Stimulated activated CD4-positive, alpha-beta T cell treated with anti-CD3 and anti-CD28 coated beads, Interleukin-4, amount 100 ng/mL, for 4 hours (primary cell): ENCODE measurements at regions not wholly inside any gene's neighbourhood (a gene's known extent, or its start where the extent isn't known, plus 50 kb on each side); places are given as distances from the start of the nearest gene placed in this dataset.

Experiments used
- DNase-seq, 2 experiments: peaks; one replicate each; pipeline ENCODE4 v3.0.0-alpha.2; 2020

- DNase-seq = no peak
These were observed 108.6 kb upstream of the DYRK2 start for GRCh38 chr12:67539946-67540345.

- DNase-seq = no peak
These were observed 107.5 kb upstream of the DYRK2 start for GRCh38 chr12:67540920-67541624.

- no peak for DNase-seq
These were observed 106.9 kb upstream of the DYRK2 start for GRCh38 chr12:67541625-67541991.

- DNase-seq = no peak
These were observed 105.3 kb upstream of the DYRK2 start for GRCh38 chr12:67543021-67543770.

GRCh38 chr12:67545298-67545697 lies 103.2 kb upstream of the DYRK2 start:
- no peak for DNase-seq

GRCh38 chr12:67546746-67547145 lies 101.8 kb upstream of the DYRK2 start:
- no peak for DNase-seq

- DNase-seq = peak in 1 of 2 experiments; percentile 3
These were observed 93.3 kb upstream of the DYRK2 start for GRCh38 chr12:67555075-67555717.

- no peak for DNase-seq
These were observed 89.8 kb upstream of the DYRK2 start for GRCh38 chr12:67558775-67559174.

GRCh38 chr12:67559751-67560150 lies 88.8 kb upstream of the DYRK2 start:
- no peak for DNase-seq

- DNase-seq = no peak
These were observed 85.8 kb upstream of the DYRK2 start for GRCh38 chr12:67562513-67563287.

- no peak for DNase-seq
These were observed 80.5 kb upstream of the DYRK2 start for GRCh38 chr12:67568055-67568454.

GRCh38 chr12:67572492-67572891 lies 76.1 kb upstream of the DYRK2 start:
- DNase-seq = no peak

GRCh38 chr12:67573566-67573965 lies 75.0 kb upstream of the DYRK2 start:
- no peak for DNase-seq

GRCh38 chr12:67578976-67579661 lies 69.4 kb upstream of the DYRK2 start:
- no peak for DNase-seq

GRCh38 chr12:67579662-67580003 lies 68.9 kb upstream of the DYRK2 start:
- DNase-seq = no peak

GRCh38 chr12:67582238-67582834 lies 66.2 kb upstream of the DYRK2 start:
- no peak for DNase-seq

- no peak for DNase-seq
These were observed 65.7 kb upstream of the DYRK2 start for GRCh38 chr12:67582844-67583243.

GRCh38 chr12:67586951-67587350 lies 61.6 kb upstream of the DYRK2 start:
- DNase-seq = no peak

GRCh38 chr12:67589078-67589477 lies 59.5 kb upstream of the DYRK2 start:
- no peak for DNase-seq

GRCh38 chr12:67590149-67590790 lies 58.3 kb upstream of the DYRK2 start:
- peak in 1 of 2 experiments; percentile 18 for DNase-seq

- no peak for DNase-seq
These were observed 56.1 kb upstream of the DYRK2 start for GRCh38 chr12:67592228-67593011.
